Thyroid gland (tissue), 4 donors: ENCODE measurements at regions not wholly inside any gene's neighbourhood (a gene's known extent, or its start where the extent isn't known, plus 50 kb on each side); places are given as distances from the start of the nearest gene placed in this dataset.

Experiments used
- CTCF ChIP-seq, 6 experiments: fragments of 200-600 bp in 3 of 6; fragments of 450-650 bp in 3 of 6; sonication (generic) in 3 of 6; IDR thresholded peaks; one replicate each; pipeline ENCODE4 v1.5.1; 2016 to 2019; ENCODE audit warnings: antibody characterized with exemption in 6 of 6, mild to moderate bottlenecking in 2 of 6, inconsistent platforms in 1 of 6, moderate library complexity in 1 of 6
- POLR2A ChIP-seq, 2 donors: fragments of 450-650 bp; IDR thresholded peaks; one replicate each; pipeline ENCODE4 v1.6.1; 2017; ENCODE audit warnings: antibody characterized with exemption in 2 of 2, mild to moderate bottlenecking in 2 of 2, moderate library complexity in 1 of 2

DNA sequence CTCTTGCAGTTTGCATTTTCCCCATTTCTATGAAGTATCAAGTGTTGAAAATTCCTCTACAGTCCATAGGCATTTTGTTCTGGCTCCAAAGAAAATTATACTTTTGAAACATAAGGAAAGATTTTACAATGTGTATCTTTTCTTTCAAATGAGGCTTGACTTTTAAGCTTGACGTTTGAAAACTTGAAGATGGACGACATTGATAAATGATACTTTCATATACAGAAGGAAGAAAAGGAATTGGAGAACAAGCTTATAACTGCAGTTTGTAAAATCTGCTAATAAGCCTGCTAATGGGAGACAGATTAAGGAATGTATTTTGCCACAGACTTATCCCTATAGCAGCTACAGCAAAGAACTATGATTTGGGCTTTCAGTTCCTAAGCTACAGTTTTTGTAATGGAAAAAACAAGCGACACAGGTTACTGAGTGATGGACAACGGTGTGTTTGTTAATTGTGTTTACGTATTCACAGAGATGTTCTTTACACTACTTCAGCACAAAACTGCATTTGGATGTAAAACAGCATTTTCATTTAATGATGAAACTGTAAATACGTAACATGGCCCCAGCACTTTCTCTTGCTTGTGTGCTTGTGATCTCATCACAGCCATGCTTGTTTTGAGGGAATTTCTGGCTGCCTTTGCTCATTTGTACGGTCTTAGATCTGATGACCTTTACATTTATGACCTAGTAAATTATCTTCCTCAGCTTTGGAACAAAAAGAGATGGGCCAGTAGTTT lies 83.2 kb upstream of the FAT1 start:
- TF ChIP-seq POLR2A (IDR thresholded peaks at IDR 0.05) (no peak), CTCF (IDR thresholded peaks at IDR 0.05) (no peak)
